ENCODE measurements at regions not wholly inside any gene's neighbourhood (a gene's known extent, or its start where the extent isn't known, plus 50 kb on each side); places are given as distances from the start of the nearest gene placed in this dataset.
A peak's percentile ranks its signal among the peaks of the same experiment; 100 is the strongest.
"Not testable (repeated sequence)": the region's sequence is repeated elsewhere in the genome, so short reads cannot be mapped to it uniquely, and the experiment has no call there.

- DNase-seq, result not testable (repeated sequence)
Measured at GRCh38 chr1:83455753-83456152, 543.2 kb downstream of the TTLL7 start.

- not testable (repeated sequence) for DNase-seq
Measured at GRCh38 chr1:83445873-83446272, 553.1 kb downstream of the TTLL7 start.

- not testable (repeated sequence) for DNase-seq
Measured at GRCh38 chr1:83442412-83442811, 556.5 kb downstream of the TTLL7 start.

GRCh38 chr1:83440586-83440985 is 558.3 kb downstream of the TTLL7 start:
- not testable (repeated sequence) for DNase-seq

GRCh38 chr1:83440021-83440420 is 558.9 kb downstream of the TTLL7 start:
- not testable (repeated sequence) for DNase-seq

- DNase-seq, result not testable (repeated sequence)
Measured at GRCh38 chr1:83438316-83438715, 560.6 kb downstream of the TTLL7 start.

- not testable (repeated sequence) for DNase-seq
Measured at GRCh38 chr1:83435336-83435735, 563.6 kb downstream of the TTLL7 start.

GRCh38 chr1:83427566-83427965 is 571.4 kb downstream of the TTLL7 start:
- not testable (repeated sequence) for DNase-seq

GRCh38 chr1:83423382-83423781 is 575.5 kb downstream of the TTLL7 start:
- DNase-seq, result not testable (repeated sequence)

- DNase-seq, result no peak
Measured at GRCh38 chr1:83418558-83418957, 580.4 kb downstream of the TTLL7 start.

- not testable (repeated sequence) for DNase-seq
Measured at GRCh38 chr1:83413839-83414107, 585.2 kb downstream of the TTLL7 start.

GRCh38 chr1:83410746-83411413 is 588.1 kb downstream of the TTLL7 start:
- DNase-seq, result not testable (repeated sequence)

- not testable (repeated sequence) for DNase-seq
Measured at GRCh38 chr1:83406693-83407371, 592.1 kb downstream of the TTLL7 start.

GRCh38 chr1:83405789-83406188 is 593.1 kb downstream of the TTLL7 start:
- DNase-seq, result not testable (repeated sequence)

- DNase-seq, result not testable (repeated sequence)
Measured at GRCh38 chr1:83403500-83403899, 595.4 kb downstream of the TTLL7 start.

GRCh38 chr1:83401146-83401545 is 597.8 kb downstream of the TTLL7 start:
- peak; percentile 18 for DNase-seq

- not testable (repeated sequence) for DNase-seq
Measured at GRCh38 chr1:83400173-83400572, 598.8 kb downstream of the TTLL7 start.

- not testable (repeated sequence) for DNase-seq
Measured at GRCh38 chr1:83398125-83398524, 600.8 kb downstream of the TTLL7 start.

- DNase-seq, result not testable (repeated sequence)
Measured at GRCh38 chr1:83395130-83395529, 603.8 kb downstream of the TTLL7 start.

- DNase-seq, result not testable (repeated sequence)
Measured at GRCh38 chr1:83386946-83387345, 612.0 kb downstream of the TTLL7 start.

GRCh38 chr1:83383107-83383506 is 615.8 kb downstream of the TTLL7 start:
- not testable (repeated sequence) for DNase-seq

GRCh38 chr1:83373018-83373417 is 625.9 kb downstream of the TTLL7 start:
- not testable (repeated sequence) for DNase-seq

- peak; percentile 24 for DNase-seq
Measured at GRCh38 chr1:83369853-83370252, 629.1 kb downstream of the TTLL7 start.

GRCh38 chr1:83365320-83365719 is 633.6 kb downstream of the TTLL7 start:
- DNase-seq, result not testable (repeated sequence)

GRCh38 chr1:83345375-83345774 is 653.6 kb downstream of the TTLL7 start:
- not testable (repeated sequence) for DNase-seq

All from NCI-H1105 treated with DMSO at 0.1 percent for 48 hours (cell line).